ENCODE measurements at regions not wholly inside any gene's neighbourhood (a gene's known extent, or its start where the extent isn't known, plus 50 kb on each side); places are given as distances from the start of the nearest gene placed in this dataset.

GRCh38 chr1:23615423-23615822 is 56.1 kb upstream of the ID3 start:
- DNase-seq (ENCODE audit: low spot score), result no peak

GRCh38 chr1:23614032-23614660 is 54.8 kb upstream of the ID3 start:
- no peak for DNase-seq (ENCODE audit: low spot score)

DNA sequence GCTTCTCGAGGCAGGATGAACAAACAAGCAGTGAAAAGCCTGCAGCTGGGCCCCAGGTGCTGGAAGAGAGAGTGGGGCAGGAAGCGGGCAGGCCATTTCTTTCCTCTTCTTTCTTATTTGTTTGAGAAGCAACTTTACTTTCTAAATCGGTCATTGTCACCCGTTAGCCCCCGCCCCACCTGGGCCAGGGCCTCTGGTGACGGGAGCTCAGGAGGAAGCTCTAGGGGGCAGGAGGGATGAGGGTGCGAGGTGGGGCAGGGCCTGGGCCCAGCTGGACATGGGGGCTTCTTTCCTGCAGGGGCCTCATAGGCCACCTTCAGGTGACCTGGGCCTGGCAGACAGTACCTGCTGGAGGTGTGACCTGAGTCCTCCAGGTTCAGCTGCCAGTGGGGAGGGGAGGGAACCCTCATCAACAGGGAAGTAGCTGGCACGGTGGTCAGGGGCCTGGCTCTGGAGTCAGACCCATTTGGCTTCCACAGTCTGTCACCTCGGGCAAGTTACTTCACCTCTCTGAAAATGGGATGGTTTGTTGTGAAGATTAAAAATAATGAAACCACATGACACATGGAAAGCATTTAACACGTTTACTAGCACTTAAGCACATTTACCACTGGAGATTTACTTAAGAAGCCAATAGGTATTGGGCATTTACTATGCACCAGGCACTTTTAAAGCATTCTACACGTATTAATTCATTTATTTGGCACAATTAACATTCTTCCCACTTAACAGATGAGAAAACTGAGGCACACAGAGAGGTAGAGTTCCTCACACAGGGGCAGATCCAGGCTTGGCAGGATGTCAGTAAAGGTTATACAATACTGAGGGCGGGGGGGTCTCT is 54.1 kb upstream of the ID3 start:
- peak; percentile 63 for DNase-seq (ENCODE audit: low spot score)

DNA sequence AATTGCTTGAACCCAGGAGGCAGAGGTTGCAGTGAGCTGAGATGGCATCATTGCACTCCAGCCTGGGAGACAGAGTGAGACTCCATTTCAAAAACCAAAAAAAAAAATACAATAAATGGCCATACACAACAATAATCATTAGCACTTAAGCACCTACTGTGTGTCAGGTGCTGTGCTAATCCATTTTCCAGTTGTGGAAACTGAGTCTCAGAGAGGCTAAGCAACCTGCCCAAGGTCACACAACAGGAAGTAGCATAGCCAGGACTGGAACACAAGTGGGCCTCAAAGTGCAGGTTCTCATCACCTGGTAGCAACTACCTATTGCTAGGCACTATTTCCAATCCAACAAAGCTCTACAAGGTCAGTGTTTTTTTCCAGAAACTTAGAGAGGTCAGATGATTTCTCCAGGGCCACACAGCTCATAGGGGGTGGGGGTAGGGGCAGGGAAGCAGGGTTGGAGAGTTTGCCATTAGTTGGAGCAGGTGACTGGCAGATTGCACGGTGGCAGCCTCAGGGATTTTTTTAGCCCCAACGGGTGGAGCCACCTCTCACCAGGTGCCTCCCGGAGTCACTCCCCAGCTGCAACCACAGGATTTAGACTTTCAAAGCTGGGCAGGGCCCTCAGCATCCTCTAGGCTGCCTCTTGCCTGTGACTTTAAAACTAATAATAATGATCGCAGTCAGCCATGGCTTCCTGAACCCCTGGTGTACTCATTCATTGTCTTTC is 52.5 kb upstream of the ID3 start:
- DNase-seq (ENCODE audit: low spot score), result peak; percentile 69

GRCh38 chr1:23610677-23611076 is 51.4 kb upstream of the ID3 start:
- no peak for DNase-seq (ENCODE audit: low spot score)

DNA sequence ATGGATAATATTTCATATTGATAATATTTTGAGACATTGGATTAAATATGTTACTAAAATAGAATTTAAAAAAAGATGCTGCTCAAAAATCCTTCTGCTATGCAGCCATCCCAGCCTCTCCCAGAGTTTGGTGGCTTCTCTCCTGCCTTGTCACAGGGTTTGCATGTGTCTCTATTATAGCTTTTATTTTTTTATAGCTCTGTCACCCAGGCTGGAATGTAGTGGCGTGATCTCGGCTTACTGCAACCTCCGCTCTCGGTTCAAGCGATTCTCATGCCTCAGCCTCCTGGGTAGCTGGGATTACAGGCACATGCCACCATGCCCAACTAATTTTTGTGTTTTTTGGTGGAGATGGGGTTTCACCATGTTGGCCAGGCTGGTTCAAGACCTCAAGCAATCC is 50.7 kb upstream of the ID3 start:
- no peak for DNase-seq (ENCODE audit: low spot score)
